GM21717 (cell line): ENCODE measurements at regions not wholly inside any gene's neighbourhood (a gene's known extent, or its start where the extent isn't known, plus 50 kb on each side); places are given as distances from the start of the nearest gene placed in this dataset.
"Not testable (repeated sequence)": the region's sequence is repeated elsewhere in the genome, so short reads cannot be mapped to it uniquely, and the experiment has no call there.

Experiments used
- ATAC-seq: cut with Tn5 transposase; IDR thresholded peaks from one replicate; pipeline ENCODE4 v1.9.1; 2021; ENCODE audit warnings: mild to moderate bottlenecking, moderate library complexity; ENCODE audit not compliant: unreplicated experiment

DNA sequence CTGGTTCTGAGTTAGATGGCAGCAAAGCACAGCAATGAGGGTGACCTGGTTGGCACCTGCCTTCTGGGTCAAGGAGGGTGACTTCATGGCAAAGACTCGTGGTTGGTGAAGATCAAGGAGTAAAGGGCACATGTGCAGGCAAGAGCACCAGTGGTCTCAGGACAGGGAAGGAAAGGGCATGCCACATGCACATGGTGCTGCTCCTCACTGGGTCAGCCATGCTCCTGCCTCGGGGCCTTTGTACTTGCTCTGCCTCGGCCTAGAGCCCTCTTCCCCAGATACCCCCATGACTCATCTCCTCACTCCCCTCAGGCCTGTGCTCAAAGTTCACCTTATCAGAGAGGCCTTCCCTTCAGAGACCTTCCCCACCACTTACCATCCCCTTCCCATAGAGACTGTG, 106.7 kb upstream of the KDM7A start:
- ATAC-seq = no peak

DNA sequence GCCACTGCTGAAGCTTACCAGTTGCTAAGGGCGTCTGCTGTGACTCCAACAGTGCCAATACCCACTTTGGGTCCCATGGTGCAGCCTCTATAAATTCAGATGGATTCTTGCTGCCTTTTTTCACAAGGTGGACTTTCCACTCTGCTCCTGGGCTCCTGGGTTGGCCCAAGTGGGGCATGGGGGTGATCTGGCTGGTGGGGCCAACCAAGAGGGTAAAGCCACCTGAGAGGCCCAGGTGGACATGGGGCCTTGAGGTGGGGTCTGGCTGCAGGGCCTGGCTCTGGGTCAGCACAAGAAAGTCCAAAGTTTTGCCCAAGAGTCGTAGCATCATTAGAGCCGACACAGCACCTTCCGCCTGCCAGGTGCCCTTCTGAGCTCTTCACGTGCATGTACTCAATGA, 105.2 kb upstream of the KDM7A start:
- no peak for ATAC-seq

DNA sequence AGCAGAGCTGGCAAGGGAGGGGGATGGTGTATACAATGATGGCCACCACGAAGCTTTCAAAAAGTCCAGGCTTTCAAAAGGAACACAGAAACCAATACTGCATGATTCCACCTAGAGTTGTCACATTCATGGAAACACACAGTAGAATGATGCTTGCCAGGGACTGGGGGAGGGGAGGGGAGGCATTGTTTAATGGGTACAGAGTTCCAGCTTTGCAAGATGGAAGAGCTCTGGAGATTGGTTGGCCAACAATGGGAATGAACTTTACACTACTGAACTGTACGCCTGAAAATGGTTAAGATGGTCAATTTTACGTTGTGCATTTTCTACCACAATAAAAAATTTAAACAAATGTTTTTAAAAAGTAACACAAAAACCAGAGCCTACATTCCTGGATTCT, 104.5 kb upstream of the KDM7A start:
- no peak for ATAC-seq

DNA sequence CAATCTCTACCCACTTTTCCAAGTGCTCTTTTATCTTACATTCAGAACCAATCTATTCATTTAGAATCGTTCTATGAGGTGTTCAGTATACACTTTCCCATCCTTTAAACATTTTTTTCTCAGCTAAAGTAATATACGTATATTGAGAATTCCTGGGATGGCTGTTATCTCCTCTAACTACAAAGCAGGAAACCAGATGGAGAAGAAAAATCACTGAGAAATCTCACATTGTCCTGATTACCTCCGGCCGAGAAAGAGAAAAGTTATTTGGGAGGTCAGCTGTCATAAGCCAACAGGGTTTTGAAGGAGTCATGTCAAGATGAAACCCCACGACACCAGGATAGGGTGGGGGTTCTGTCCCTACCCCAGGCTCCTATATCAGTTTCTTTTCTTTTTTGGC, 99.2 kb upstream of the KDM7A start:
- no peak for ATAC-seq

DNA sequence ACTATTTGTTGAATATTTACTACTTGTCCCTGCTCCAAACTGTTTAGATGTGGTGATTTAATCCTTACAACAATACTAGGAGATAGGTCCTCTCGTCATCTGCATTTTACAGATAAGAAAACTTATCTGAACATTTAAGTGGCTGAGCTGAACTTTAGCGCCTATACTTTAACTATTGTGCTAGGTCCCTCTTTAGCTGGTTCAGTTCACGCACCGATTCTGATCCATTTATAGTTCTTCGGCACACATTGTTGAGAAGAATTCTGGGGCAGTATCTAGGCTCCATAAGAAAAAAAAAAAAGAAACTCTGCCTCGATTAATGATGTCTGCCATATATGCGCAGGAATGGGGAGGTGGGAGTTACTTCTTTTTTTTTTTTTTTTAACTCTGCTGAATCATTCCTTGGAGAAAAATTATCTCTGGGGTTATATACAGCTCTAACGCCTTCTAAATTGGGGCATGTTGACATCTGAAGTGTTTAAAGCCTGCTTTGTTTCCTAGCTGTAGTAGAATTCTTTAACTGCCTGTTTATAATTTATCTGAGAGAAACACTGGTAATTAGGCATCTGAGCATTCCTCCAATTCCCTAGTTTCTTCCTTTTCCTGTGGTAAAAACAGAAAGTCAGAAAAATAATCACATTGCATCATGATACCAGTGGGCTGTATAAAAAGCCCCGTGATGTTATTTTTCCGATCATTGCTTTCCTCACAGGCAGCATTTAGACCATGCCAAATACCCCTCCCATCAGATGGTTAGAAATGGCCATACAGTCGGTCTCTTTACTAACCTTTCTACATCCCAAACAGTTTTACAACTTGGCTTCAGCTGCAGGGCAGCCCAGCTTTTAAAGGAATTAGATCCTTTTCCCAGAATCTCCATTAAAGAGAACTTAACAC, 98.5 kb upstream of the KDM7A start:
- ATAC-seq = no peak

- no peak for ATAC-seq
Measured at GRCh38 chr7:140273417-140273816, 96.6 kb upstream of the KDM7A start.

GRCh38 chr7:140271643-140271968, 94.8 kb upstream of the KDM7A start:
- not testable (repeated sequence) for ATAC-seq

DNA sequence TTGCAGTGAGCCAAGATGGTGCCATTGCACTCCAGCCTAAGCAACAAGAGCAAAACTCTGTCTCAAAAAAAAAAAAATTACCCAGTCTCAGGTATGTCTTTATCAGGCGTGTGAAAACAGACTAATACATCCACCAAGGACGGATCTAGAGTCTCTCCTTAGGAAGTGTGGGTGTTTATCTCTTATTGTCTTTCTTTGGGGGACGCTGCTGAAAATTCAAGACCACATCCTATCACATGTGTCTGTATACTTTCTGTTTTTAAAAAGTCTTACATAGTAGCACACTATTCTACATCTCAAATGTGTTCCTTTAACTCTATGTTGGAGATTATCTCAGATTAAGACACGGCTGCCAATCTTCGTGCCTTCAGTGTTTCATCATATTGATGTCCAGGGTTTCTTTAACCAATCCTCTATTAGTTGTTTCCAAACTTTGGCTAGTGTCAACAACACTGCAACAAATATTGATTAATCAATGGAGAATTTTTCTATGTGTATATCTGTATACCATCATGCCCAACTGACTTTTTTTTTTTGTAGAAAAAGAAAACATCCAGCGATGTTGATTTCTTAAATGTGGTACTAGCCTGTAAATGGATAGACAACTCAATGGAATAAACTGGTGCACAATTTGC, 92.3 kb upstream of the KDM7A start:
- no peak for ATAC-seq

GRCh38 chr7:140267381-140268226, 90.8 kb upstream of the KDM7A start:
- ATAC-seq = no peak

DNA sequence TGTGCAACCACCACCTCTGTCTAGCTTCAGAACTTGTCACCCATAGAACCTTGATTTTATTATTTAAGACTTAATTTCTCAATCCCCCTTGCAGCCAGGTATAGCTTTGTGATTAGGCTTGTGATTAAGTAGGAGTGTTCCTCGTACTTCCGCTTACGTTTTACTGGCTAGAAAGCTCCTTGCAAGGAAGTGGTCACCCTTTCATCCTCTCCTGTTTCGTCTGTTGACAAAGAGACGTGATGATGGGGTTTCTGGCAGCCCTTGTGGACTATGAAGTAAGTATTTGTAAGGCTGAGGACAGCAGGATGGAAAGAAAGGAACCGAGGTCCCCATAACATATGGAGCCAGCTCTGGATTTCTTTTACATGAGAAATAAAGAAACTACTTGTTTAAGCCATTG, 86.5 kb upstream of the KDM7A start:
- ATAC-seq = no peak

DNA sequence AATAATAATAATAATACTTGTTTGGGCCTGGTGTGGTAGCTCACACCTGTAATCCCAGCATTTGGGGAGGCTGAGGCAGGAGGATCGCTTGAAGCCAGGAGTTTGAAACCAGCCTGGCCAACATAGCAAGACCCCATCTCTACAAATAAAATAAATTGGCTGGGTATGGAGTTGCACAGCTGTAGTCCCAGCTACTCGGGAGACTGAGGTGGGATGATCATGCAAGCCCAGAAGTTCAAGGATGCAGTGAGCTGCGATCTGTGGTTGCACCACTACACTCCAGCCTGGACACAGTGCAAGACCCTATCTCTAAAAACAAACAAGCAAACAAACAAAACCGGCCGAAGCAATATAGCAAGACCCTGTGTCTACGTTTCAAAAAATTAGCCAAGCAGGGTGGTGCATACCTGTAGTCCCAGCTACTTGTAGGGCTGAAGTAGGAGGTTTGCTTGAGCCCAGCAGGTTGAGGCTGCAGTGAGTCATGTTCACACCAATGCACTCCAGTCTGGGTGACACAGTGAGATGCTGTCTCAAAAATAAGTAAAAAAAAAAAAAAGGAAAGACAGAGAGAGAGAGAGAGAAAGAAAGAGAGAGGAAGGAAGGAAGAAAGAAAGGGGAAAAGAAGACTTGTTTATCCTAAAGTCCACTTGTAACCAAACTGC, 85.6 kb upstream of the KDM7A start:
- no peak for ATAC-seq

DNA sequence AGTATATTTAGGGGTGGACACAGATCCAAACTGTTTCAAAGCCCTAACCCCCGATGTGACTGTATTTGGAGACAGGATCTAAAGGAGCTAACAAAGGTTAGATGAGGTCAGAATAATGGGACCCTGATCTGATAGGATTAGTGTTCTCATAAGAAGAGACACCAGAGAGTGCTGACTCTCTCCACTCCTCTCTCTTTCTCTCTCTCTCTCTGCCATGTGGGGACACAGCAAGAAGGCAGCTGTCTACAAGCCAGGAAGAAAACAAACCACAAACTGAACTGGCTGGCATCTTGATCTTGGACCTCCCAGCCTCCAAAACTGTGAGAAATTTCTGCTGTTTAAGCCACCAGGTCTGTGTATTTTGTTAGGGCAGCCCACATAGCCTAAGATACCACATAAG, 84.7 kb upstream of the KDM7A start:
- no peak for ATAC-seq

GRCh38 chr7:140261105-140261486, 84.3 kb upstream of the KDM7A start:
- ATAC-seq = no peak

DNA sequence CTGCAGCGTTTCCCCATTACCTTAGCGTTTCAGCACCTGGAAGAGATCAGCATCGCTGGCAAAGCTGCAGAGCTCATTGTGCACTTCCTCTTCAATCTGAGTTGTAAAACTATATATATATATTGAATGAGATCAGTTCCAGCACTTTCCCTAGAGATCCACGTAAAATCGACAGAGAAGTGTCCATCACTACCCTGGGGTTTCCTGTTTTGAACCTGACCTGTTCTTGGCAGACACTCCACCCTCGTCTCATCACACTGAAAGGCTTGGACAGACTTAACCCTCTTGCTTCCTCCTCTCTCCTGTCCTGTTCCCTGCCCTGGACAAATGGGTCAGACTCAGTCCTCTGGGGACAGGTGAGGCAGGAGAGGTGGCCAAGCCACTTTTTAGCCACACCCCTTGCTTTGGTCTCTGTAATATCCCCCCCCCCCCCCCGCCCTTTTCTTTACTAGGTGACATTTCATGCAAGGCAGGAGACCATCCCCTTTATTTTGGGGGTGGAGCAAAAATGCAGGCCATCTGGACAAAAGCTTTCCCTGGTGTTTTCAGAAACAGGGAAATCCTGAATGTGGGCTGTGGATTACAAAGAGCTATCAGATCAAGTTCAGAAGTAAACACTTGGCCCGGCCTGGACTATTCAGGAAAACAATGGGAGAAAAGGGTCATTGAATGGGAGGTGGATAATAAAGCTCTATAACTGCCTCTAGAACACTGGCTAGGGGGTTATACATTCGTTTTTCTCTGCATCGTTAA, 83.7 kb upstream of the KDM7A start:
- ATAC-seq = no peak

GRCh38 chr7:140257278-140257677, 80.5 kb upstream of the KDM7A start:
- not testable (repeated sequence) for ATAC-seq

- ATAC-seq = not testable (repeated sequence)
Measured at GRCh38 chr7:140254976-140255375, 78.2 kb upstream of the KDM7A start.

DNA sequence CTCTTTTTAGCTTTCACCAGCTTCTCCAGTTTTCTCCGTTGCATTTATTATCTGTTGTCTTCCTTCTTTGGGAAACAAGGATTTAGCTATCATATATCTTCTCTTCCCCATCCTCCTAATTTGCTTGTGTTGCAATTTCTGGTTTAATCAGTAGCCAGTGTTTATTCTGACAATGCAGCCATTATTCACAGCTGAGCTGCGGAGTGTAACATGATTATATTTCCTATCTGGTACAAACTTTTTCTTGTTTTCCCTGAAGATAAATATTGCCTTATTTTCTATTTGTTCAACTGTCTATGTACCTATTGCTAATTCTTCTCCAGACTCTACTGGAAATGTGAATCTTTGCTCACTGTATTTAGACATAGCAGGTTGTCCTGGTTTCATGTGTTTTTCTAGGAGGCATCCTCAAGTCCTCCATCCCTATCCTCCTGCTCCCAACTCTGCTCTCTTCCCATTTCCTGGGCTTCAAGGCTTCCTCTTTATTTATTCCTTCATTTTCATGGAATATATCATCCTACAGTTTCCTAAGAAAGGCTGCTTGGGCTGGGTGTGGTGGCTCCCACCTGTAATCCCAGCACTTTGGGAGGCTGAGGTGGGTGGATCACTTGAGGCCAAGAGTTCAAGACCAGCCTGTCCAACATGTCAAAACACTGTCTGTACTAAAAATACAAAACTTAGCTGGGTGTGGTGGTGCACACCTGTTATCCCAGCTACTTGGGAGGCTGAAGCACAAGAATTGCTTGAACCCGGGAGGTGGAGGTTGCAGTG, 72.4 kb upstream of the KDM7A start:
- ATAC-seq = no peak

DNA sequence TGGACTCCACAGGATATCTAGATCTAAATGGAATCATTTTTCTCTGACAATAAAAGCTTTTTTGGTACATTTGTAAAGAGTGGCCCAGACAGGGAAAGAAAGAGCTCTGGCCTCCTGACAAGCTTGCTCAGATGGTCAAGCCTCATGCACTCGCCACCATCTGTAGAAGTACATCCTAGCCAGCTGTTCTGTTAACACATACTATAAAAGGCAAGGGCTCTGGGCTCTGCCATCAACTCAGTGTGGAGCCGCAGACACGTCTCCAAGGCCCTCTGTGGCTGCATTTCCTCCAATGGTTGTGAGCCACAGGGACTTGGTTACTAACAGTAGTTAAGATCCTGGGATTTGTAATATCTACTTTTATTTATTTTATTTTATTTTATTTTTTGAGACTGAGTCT, 70.8 kb upstream of the KDM7A start:
- no peak for ATAC-seq

- ATAC-seq = no peak
Measured at GRCh38 chr7:140245611-140246105, 68.9 kb upstream of the KDM7A start.
